Breast epithelium (tissue), 3 donors: ENCODE measurements at regions not wholly inside any gene's neighbourhood (a gene's known extent, or its start where the extent isn't known, plus 50 kb on each side); places are given as distances from the start of the nearest gene placed in this dataset.

Source experiments
- POLR2A ChIP-seq: fragments of 450-650 bp; IDR thresholded peaks from one replicate; pipeline ENCODE4 v1.6.1; 2016; ENCODE audit warnings: antibody characterized with exemption, mild to moderate bottlenecking, moderate library complexity
- POLR2AphosphoS5 ChIP-seq, 3 donors: sonication (generic); formaldehyde crosslinking; IDR thresholded peaks; one replicate each; pipeline ENCODE4 v1.6.1; 2017; ENCODE audit warnings: antibody characterized with exemption in 3 of 3
- TF ChIP-seq, protein P1 (sequence below), 3 donors: fragments of 450-650 bp; IDR thresholded peaks; one replicate each; pipeline ENCODE4 v1.5.1; 2016 to 2017; ENCODE audit warnings: antibody characterized with exemption in 3 of 3, mild to moderate bottlenecking in 3 of 3, moderate library complexity in 3 of 3

DNA sequence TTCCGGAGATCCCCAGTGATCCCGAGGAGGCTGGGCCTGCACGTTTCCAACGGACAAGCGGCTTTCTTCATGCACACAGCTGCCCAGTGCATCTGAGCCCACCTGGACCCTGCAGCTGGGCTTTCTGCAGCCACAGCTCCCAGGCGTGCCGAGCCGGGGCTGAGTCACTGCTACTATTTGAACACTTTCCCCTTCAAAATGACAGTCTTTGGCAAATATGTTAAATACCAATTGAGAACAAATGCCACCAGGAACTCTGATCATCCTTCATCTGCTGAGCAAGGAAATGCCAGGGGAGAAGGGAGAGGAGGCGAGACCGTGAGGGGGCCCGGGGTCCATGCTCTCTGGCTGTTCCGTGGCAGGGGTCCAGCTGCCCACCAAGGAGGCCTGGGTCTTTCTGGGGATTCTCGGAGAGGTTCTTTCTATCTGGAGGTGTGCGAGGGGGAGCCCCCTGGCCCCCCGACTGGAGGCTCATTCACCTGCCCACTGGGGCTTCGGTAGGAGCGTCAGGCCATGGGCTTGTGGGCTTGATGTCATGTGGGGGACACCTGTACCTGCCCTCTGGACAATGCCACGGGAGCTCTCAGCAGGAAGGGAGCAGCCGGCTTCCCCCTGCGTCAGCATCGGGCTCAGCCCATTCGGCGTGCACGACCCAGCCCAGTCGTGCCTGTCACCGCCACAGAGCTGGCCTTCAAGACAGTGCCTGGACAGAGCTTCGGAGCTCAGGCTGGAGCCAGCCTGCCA, 159.6 kb downstream of the CTTN start:
- TF ChIP-seq, protein P1, sequence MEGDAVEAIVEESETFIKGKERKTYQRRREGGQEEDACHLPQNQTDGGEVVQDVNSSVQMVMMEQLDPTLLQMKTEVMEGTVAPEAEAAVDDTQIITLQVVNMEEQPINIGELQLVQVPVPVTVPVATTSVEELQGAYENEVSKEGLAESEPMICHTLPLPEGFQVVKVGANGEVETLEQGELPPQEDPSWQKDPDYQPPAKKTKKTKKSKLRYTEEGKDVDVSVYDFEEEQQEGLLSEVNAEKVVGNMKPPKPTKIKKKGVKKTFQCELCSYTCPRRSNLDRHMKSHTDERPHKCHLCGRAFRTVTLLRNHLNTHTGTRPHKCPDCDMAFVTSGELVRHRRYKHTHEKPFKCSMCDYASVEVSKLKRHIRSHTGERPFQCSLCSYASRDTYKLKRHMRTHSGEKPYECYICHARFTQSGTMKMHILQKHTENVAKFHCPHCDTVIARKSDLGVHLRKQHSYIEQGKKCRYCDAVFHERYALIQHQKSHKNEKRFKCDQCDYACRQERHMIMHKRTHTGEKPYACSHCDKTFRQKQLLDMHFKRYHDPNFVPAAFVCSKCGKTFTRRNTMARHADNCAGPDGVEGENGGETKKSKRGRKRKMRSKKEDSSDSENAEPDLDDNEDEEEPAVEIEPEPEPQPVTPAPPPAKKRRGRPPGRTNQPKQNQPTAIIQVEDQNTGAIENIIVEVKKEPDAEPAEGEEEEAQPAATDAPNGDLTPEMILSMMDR (IDR thresholded peaks at IDR 0.05) = no peak
- TF ChIP-seq POLR2A = no peak
- no peak for TF ChIP-seq POLR2AphosphoS5 (IDR thresholded peaks at IDR 0.05)
